ENCODE measurements at regions not wholly inside any gene's neighbourhood (a gene's known extent, or its start where the extent isn't known, plus 50 kb on each side); places are given as distances from the start of the nearest gene placed in this dataset.
A peak's percentile ranks its signal among the peaks of the same experiment; 100 is the strongest.

DNA sequence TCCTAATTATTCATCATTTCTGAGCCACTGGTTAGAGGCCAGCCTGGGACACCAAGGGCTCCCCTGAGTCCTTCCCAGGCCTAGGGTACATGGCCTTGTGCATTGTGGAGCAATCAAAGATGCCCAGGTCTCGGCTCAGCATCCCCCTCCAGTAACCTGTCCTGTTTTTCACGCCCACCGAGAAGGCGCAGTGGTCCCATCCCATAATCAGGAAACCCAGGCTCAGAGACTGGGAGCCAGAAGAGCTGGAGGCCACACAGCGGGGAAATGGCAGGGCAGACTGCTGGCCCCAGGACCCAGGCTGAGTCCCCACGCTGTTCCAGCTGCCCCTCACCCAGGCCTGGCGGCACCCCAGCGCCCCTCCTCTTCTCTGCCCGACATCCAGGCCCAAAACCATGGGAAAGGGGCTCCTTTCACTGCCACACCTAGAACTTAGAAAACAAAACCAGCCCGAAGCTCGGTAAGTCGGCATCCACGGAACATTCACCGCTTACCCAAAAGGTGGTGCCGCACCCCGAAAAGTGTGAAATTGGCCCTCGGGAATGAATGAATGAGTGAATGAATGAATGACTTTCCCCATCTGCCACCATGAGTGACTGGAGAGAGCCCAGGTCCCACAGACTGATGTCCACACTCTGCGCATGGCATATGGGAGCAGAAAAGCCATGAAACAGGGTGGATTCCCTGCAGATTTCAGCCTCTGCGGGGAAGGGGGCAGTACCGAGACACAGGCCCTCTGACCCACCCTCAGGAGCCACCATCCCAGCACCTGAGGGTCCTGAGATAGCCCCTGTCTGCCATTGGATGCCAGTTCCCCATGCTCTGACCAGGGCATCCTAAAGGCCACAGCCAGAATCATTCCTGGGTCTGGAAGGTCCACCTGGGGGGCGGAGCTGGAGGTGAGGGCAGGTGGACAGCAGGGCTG is 132.5 kb downstream of the OLFM1 start:
- TF ChIP-seq POLR2AphosphoS5 (IDR thresholded peaks at IDR 0.05; ENCODE audit: borderline replicate concordance, low read depth, low read length) (no peak), FOXP2 (optimal IDR thresholded peaks at IDR 0.05; ENCODE audit: control extremely low read depth, extremely low read length, insufficient read depth) (no peak), EZH2 (IDR thresholded peaks at IDR 0.05) (no peak)
- no peak for DNase-seq (ENCODE audit: low read depth, low spot score)
- Histone ChIP-seq H3K9me3 (ENCODE audit: low read depth, low read length) (no peaks in the 10 kb centered on the region), H3K4me3 (no peak overlapping the region), H3K36me3 (ENCODE audit: insufficient read depth, low read length) (no peaks in the 10 kb centered on the region), H3K27ac (no peak overlapping the region), H3K9ac (ENCODE audit: insufficient read length) (no peak overlapping the region)

- Histone ChIP-seq H3K9me3 (ENCODE audit: low read depth, low read length) (no peaks in the 10 kb centered on the region), H3K9ac (ENCODE audit: insufficient read length) (no peak overlapping the region)
- DNase-seq (ENCODE audit: low read depth, low spot score), result no peak
These were observed 133.4 kb downstream of the OLFM1 start for GRCh38 chr9:135220601-135221575.

DNA sequence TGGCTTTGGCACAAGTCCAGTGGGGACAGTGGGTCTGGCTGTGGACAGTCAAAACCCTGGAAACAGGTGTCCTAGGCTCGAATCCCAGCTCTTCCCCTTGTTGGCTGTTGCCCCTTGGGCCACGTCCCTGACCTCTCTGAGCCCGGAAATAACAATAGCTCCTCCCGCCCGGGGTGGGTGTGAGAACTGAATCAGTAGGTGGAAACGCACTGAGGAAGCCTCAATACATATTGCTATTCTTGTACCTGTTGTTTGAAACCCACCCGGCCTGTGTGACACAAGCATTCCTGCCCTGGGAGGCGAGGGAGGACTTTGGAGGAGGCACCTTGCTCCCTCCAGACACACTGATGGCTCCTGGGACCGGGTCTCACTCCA is 134.1 kb downstream of the OLFM1 start:
- TF ChIP-seq EZH2 (IDR thresholded peaks at IDR 0.05) (no peak), POLR2AphosphoS5 (IDR thresholded peaks at IDR 0.05; ENCODE audit: borderline replicate concordance, low read depth, low read length) (no peak)
- no peak for DNase-seq (ENCODE audit: low read depth, low spot score)
- H3K27ac ChIP-seq, result 0 out of 2 replicates have a peak overlapping the region, but pooled peaks have one; percentile 4
- no peaks in the 10 kb centered on the region for H3K36me3 ChIP-seq (ENCODE audit: insufficient read depth, low read length)
- no peaks in the 10 kb centered on the region for H3K9me3 ChIP-seq (ENCODE audit: low read depth, low read length)
- H3K4me3 ChIP-seq, result no peak overlapping the region
- H3K9ac ChIP-seq (ENCODE audit: insufficient read length), result no peak overlapping the region

More at GRCh38 chr9:135220601-135221575, 133.4 kb downstream of the OLFM1 start:
- H3K36me3 ChIP-seq (ENCODE audit: insufficient read depth, low read length), result no peaks in the 10 kb centered on the region
- no peak overlapping the region for H3K4me3 ChIP-seq
- TF ChIP-seq POLR2AphosphoS5 (IDR thresholded peaks at IDR 0.05; ENCODE audit: borderline replicate concordance, low read depth, low read length) (no peak), EZH2 (IDR thresholded peaks at IDR 0.05) (no peak), FOXP2 (optimal IDR thresholded peaks at IDR 0.05; ENCODE audit: control extremely low read depth, extremely low read length, insufficient read depth) (no peak)
- H3K27ac ChIP-seq, result no peak overlapping the region

GRCh38 chr9:135221951-135222631 is 134.6 kb downstream of the OLFM1 start:
- Histone ChIP-seq H3K9me3 (ENCODE audit: low read depth, low read length) (no peaks in the 10 kb centered on the region), H3K9ac (ENCODE audit: insufficient read length) (no peak overlapping the region), H3K27ac (peak overlapping the region; percentile 89), H3K4me3 (no peak overlapping the region; the same call in 1 of the 2 replicates), H3K36me3 (ENCODE audit: insufficient read depth, low read length) (no peaks in the 10 kb centered on the region)
- TF ChIP-seq POLR2AphosphoS5 (IDR thresholded peaks at IDR 0.05; ENCODE audit: borderline replicate concordance, low read depth, low read length) (no peak), EZH2 (IDR thresholded peaks at IDR 0.05) (no peak), FOXP2 (optimal IDR thresholded peaks at IDR 0.05; ENCODE audit: control extremely low read depth, extremely low read length, insufficient read depth) (no peak)
- no peak for DNase-seq (ENCODE audit: low read depth, low spot score)

- Histone ChIP-seq H3K36me3 (ENCODE audit: insufficient read depth, low read length) (no peaks in the 10 kb centered on the region), H3K9ac (ENCODE audit: insufficient read length) (no peak overlapping the region), H3K27ac (peak overlapping the region; percentile 89), H3K4me3 (peak overlapping the region; percentile 55), H3K9me3 (ENCODE audit: low read depth, low read length) (no peaks in the 10 kb centered on the region)
- DNase-seq (ENCODE audit: low read depth, low spot score), result no peak
- TF ChIP-seq FOXP2 (optimal IDR thresholded peaks at IDR 0.05; ENCODE audit: control extremely low read depth, extremely low read length, insufficient read depth), result peak; percentile 36
- TF ChIP-seq POLR2AphosphoS5 (IDR thresholded peaks at IDR 0.05; ENCODE audit: borderline replicate concordance, low read depth, low read length), result no peak
- no peak for TF ChIP-seq EZH2 (IDR thresholded peaks at IDR 0.05)
These were observed 135.7 kb downstream of the OLFM1 start for GRCh38 chr9:135222881-135223760.

GRCh38 chr9:135223831-135224230 is 136.4 kb downstream of the OLFM1 start:
- H3K9me3 ChIP-seq (ENCODE audit: low read depth, low read length), result no peaks in the 10 kb centered on the region
- peak overlapping the region; percentile 55 for H3K4me3 ChIP-seq
- TF ChIP-seq EZH2 (IDR thresholded peaks at IDR 0.05) (no peak), POLR2AphosphoS5 (IDR thresholded peaks at IDR 0.05; ENCODE audit: borderline replicate concordance, low read depth, low read length) (no peak), FOXP2 (optimal IDR thresholded peaks at IDR 0.05; ENCODE audit: control extremely low read depth, extremely low read length, insufficient read depth) (no peak)
- peak overlapping the region; percentile 89 for H3K27ac ChIP-seq
- no peak overlapping the region for H3K9ac ChIP-seq (ENCODE audit: insufficient read length)
- no peak for DNase-seq (ENCODE audit: low read depth, low spot score)
- no peaks in the 10 kb centered on the region for H3K36me3 ChIP-seq (ENCODE audit: insufficient read depth, low read length)

GRCh38 chr9:135224286-135224877 is 136.9 kb downstream of the OLFM1 start:
- no peaks in the 10 kb centered on the region for H3K9me3 ChIP-seq (ENCODE audit: low read depth, low read length)
- no peak for TF ChIP-seq FOXP2 (optimal IDR thresholded peaks at IDR 0.05; ENCODE audit: control extremely low read depth, extremely low read length, insufficient read depth)
- no peak for TF ChIP-seq EZH2 (IDR thresholded peaks at IDR 0.05)
- TF ChIP-seq POLR2AphosphoS5 (IDR thresholded peaks at IDR 0.05; ENCODE audit: borderline replicate concordance, low read depth, low read length), result no peak
- no peak for DNase-seq (ENCODE audit: low read depth, low spot score)
- peak overlapping the region; percentile 89 for H3K27ac ChIP-seq
- H3K9ac ChIP-seq (ENCODE audit: insufficient read length), result no peak overlapping the region
- no peaks in the 10 kb centered on the region for H3K36me3 ChIP-seq (ENCODE audit: insufficient read depth, low read length)
- H3K4me3 ChIP-seq, result peak overlapping the region; percentile 73

Data from SK-N-MC (cell line).